ENCODE measurements at regions not wholly inside any gene's neighbourhood (a gene's known extent, or its start where the extent isn't known, plus 50 kb on each side); places are given as distances from the start of the nearest gene placed in this dataset.

DNA sequence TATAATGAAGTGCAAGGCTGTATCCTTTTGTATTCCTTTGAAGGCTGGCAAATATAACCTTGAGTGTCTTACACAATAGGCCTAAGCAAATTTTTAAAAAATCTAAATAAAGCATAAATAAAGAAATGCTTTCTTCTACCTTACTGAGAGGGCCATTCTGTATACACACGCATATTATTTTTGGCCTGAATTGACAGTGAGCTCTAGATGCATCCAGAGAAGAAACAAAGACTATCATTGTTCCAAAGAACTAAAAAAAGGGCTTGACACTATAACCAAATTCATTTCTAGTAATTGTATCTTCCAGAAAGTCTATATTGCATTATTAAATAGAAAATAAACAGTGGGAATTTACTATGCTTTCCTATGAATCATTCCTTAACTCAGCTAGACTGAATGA is 100.2 kb downstream of the MAGEB17 start:
- Histone ChIP-seq H3K36me3 (no peaks in the 10 kb centered on the region), H3K9me3 (peaks cover 0 to 16% (median 0%) of the 10 kb centered on the region in 12 donors), H3K27ac (no peak overlapping the region), H3K27me3 (peaks cover 0 to 9% (median 0%) of the 10 kb centered on the region in 9 donors), H3K4me1 (no peaks in the 10 kb centered on the region), H3K4me3 (no peak overlapping the region)
- no peak for TF ChIP-seq POLR2A (IDR thresholded peaks at IDR 0.05)
- TF ChIP-seq, protein P1, sequence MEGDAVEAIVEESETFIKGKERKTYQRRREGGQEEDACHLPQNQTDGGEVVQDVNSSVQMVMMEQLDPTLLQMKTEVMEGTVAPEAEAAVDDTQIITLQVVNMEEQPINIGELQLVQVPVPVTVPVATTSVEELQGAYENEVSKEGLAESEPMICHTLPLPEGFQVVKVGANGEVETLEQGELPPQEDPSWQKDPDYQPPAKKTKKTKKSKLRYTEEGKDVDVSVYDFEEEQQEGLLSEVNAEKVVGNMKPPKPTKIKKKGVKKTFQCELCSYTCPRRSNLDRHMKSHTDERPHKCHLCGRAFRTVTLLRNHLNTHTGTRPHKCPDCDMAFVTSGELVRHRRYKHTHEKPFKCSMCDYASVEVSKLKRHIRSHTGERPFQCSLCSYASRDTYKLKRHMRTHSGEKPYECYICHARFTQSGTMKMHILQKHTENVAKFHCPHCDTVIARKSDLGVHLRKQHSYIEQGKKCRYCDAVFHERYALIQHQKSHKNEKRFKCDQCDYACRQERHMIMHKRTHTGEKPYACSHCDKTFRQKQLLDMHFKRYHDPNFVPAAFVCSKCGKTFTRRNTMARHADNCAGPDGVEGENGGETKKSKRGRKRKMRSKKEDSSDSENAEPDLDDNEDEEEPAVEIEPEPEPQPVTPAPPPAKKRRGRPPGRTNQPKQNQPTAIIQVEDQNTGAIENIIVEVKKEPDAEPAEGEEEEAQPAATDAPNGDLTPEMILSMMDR (IDR thresholded peaks at IDR 0.05) = no peak
- WGBS, 4 donors = 90 to 96% (median 92%) methylated on average over 1 of the region's 1 CpG
- DNase-seq = no peak
- no peak for ATAC-seq
- intact Hi-C loops (cut with DNase I) = no loop called here

- DNase-seq (no peak), ATAC-seq (no peak)
- TF ChIP-seq POLR2A (IDR thresholded peaks at IDR 0.05) = no peak
- TF ChIP-seq, protein P1 (IDR thresholded peaks at IDR 0.05) = no peak
- 82 to 91% (median 89%) methylated on average over 2 of the region's 2 CpGs for WGBS, 4 donors
- H3K27me3 ChIP-seq = peaks cover 0 to 9% (median 0%) of the 10 kb centered on the region in 9 donors
- no peak overlapping the region for H3K4me3 ChIP-seq
- intact Hi-C loops (cut with DNase I) = no loop called here
- H3K9me3 ChIP-seq = peaks cover 0 to 16% (median 0%) of the 10 kb centered on the region in 12 donors
- no peaks in the 10 kb centered on the region for H3K36me3 ChIP-seq
- H3K4me1 ChIP-seq = no peaks in the 10 kb centered on the region
- no peak overlapping the region for H3K27ac ChIP-seq
Measured at GRCh38 chrX:16268206-16268605, 100.9 kb downstream of the MAGEB17 start.

DNA sequence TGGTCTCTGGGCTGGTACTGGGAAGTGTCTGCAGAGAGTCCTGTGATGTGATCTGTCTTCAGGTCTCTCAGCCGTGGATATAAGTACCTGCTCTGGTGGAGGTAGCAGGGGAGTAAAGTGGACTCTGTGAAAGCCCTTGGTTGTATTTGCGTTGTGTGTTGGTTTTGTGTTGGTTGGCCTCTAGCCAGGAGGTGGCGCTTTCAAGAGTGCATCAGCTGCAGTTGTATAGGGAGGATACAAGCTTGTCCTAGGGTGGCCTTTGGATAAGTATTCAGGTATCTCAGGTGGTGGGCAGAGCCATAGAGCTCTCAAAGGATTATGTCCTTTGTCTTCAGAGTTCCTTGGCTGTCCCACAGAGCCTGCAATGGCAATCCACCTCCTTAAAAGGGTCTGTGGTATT is 111.6 kb downstream of the MAGEB17 start:
- Histone ChIP-seq H3K27me3 (peaks cover 0 to 10% (median 0%) of the 10 kb centered on the region in 9 donors), H3K4me1 (no peaks in the 10 kb centered on the region), H3K9me3 (peaks cover 0 to 5% (median 0%) of the 10 kb centered on the region in 12 donors), H3K27ac (no peak overlapping the region), H3K4me3 (no peak overlapping the region), H3K36me3 (no peaks in the 10 kb centered on the region)
- intact Hi-C loops (cut with DNase I) = no loop called here
- DNase-seq (no peak), ATAC-seq (no peak)
- TF ChIP-seq POLR2A (IDR thresholded peaks at IDR 0.05) = no peak
- TF ChIP-seq, protein P1 (IDR thresholded peaks at IDR 0.05) = no peak
- WGBS, 4 donors = 55 to 83% (median 60%) methylated on average over 3 of the region's 3 CpGs

DNA sequence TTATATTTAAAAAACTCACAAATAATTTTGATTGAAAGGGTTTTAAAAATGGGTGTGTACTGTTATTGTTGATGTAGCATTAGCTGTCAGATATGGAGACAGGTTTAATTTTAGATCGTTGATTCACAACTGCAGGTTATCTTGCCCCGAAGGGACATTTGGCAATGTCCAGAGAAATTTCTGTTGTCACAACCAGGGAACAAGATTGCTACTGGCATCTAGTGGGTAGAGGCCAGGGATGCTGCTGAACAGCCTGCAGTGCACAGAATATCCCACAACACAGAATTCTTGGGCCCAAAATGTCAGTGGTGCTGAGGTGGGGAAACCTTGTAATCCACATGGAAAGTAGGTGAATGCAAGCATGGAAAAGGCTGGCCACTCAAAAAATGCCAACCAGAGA is 114.9 kb downstream of the MAGEB17 start:
- Histone ChIP-seq H3K36me3 (no peaks in the 10 kb centered on the region), H3K27ac (no peak overlapping the region), H3K4me1 (no peaks in the 10 kb centered on the region), H3K4me3 (no peak overlapping the region), H3K27me3 (peaks cover 0 to 15% (median 0%) of the 10 kb centered on the region in 9 donors), H3K9me3 (no peaks in the 10 kb centered on the region)
- TF ChIP-seq, protein P1 (IDR thresholded peaks at IDR 0.05) = peak in 1 of 12 donors; percentile 13
- TF ChIP-seq POLR2A (IDR thresholded peaks at IDR 0.05) = no peak
- ATAC-seq = peak; percentile 67 to 82 (median 76)
- peak in 1 of 5 donors; percentile 5 for DNase-seq
- intact Hi-C loops (cut with DNase I) = loop anchor here in 1 of 10 donors (10.0 kb wide), 1 partner anchor 383 kb away; no protein-coding TSS in a partner anchor
- WGBS, 4 donors = 33 to 70% (median 47%) methylated on average over 2 of the region's 2 CpGs

All from heart left ventricle (tissue), 16 donors.